ENCODE measurements at regions not wholly inside any gene's neighbourhood (a gene's known extent, or its start where the extent isn't known, plus 50 kb on each side); places are given as distances from the start of the nearest gene placed in this dataset.

DNA sequence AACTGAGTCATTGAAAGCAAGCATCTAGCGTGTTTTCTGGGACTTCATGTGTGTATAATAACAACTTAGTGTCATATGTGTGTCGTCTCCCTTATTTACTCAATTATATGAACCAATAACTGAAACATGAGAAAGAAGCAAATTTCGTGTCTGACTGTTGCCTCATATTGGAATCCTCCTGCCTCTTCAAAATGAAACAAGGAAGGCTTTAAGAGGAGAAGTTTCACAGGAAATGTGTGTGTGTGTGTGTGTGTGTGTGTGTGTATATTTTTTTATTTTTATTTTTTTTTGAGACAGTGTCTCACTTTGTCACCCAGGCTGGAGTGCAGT lies 145.8 kb upstream of the SFRP2 start:
- DNase-seq (ENCODE audit: extremely low read depth, low read depth), result no peak
- no peak overlapping the region for H3K4me3 ChIP-seq (replicated peaks; ENCODE audit: low read depth, low read length)
- TF ChIP-seq, protein P1, sequence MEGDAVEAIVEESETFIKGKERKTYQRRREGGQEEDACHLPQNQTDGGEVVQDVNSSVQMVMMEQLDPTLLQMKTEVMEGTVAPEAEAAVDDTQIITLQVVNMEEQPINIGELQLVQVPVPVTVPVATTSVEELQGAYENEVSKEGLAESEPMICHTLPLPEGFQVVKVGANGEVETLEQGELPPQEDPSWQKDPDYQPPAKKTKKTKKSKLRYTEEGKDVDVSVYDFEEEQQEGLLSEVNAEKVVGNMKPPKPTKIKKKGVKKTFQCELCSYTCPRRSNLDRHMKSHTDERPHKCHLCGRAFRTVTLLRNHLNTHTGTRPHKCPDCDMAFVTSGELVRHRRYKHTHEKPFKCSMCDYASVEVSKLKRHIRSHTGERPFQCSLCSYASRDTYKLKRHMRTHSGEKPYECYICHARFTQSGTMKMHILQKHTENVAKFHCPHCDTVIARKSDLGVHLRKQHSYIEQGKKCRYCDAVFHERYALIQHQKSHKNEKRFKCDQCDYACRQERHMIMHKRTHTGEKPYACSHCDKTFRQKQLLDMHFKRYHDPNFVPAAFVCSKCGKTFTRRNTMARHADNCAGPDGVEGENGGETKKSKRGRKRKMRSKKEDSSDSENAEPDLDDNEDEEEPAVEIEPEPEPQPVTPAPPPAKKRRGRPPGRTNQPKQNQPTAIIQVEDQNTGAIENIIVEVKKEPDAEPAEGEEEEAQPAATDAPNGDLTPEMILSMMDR (IDR thresholded peaks at IDR 0.05; ENCODE audit: low read depth, low read length, missing control alignments), result no peak

DNA sequence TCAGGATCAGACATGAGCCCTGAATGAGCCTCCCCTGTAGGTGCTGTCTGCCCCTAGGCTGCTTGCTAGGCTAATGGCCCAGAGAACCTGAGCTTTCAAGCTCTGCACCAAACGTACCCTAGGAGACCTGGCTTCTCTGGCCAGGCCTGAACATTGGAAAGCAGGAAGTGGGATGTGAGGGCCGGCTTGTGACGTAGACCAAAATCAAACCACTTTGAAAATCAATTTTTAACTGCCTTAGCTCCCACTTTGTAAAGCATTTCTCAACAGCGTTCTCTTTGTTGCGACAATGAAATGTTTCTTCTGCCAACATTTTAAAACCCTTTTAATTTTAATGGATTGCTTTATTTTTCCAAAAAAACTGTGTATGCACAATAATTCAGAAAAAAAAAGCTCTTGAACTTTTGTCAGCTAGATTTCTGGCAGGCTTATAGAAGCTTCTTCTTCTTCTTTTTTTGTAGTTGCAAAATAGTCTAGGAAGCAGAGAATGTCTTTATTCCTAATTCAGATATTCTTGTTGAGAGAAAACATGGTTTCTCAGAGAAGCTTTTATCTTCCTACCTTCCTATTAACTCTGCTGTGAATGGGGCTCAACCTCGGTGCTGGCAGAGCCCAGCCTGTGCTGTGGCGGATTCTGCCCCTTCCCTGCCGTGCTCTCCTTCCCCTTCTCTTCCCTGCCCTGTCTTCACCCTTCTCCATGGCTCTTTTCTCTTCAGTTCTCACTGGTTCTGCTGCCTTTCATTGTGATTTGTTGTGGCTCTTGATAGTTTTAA lies 145.2 kb upstream of the SFRP2 start:
- no peak overlapping the region for H3K4me3 ChIP-seq (replicated peaks; ENCODE audit: low read depth, low read length)
- TF ChIP-seq, protein P1 (IDR thresholded peaks at IDR 0.05; ENCODE audit: low read depth, low read length, missing control alignments), result no peak
- no peak for DNase-seq (ENCODE audit: extremely low read depth, low read depth)

DNA sequence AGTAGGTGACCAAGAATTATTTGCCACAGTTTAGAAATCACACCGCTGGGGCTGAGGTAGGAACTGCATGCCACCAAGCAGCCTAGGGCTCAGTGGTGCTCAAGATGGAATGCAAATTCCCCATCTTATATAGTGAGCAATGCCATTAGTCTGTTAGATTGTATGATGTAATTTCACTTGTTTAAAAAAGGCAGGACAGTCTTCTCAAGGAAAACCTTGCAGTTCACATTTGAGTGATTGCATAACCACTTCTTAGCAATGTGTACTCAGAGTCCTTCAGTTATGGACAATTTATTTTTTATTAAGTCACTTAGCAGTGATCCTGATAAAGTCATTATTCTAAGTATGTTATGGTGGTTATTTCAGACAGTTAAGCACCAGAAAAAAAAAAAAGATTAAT lies 142.9 kb upstream of the SFRP2 start:
- TF ChIP-seq, protein P1 (IDR thresholded peaks at IDR 0.05; ENCODE audit: low read depth, low read length, missing control alignments), result no peak
- DNase-seq (ENCODE audit: extremely low read depth, low read depth), result no peak
- H3K4me3 ChIP-seq (replicated peaks; ENCODE audit: low read depth, low read length), result no peak overlapping the region

DNA sequence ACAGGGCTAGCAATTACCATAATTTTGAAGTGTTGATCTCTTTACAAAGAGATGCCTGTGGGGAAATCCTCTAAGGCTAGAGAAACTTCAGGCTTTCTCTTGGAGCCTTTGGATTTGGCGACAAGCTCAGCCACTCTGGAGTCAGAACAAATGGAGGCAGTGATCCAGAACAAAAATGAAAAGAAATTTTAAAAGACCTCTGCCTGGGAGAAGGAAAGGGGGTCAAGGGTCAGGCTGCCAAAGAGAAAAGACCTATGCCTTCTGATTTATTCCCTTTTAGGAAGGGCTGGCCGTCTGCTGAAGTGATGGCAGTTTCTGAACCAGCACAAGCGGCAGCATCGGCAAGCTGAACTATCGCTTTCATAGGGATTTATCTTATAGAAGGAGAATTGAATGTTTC lies 140.8 kb upstream of the SFRP2 start:
- TF ChIP-seq, protein P1 (IDR thresholded peaks at IDR 0.05; ENCODE audit: low read depth, low read length, missing control alignments), result no peak
- no peak overlapping the region for H3K4me3 ChIP-seq (replicated peaks; ENCODE audit: low read depth, low read length)
- DNase-seq (ENCODE audit: extremely low read depth, low read depth), result no peak

DNA sequence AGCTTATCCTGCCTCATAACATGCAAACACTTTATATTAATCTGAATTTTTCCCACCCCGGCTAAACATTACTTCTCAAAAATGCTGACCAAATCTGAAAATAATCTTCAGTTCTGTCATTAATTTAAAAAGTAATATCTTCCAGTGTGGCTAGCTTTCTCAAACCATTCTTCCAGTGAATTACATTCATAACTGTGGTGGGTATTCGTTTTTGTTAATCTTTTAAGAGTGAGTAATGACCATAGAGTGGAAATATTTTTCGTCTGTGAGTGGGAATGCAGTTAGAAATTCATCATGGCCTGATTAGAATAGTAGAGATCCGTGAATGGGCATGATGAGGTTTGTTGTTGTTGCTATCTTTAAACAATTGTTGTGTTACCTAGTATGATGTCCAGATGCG lies 138.6 kb upstream of the SFRP2 start:
- H3K4me3 ChIP-seq (replicated peaks; ENCODE audit: low read depth, low read length), result no peak overlapping the region
- DNase-seq (ENCODE audit: extremely low read depth, low read depth), result no peak
- TF ChIP-seq, protein P1 (IDR thresholded peaks at IDR 0.05; ENCODE audit: low read depth, low read length, missing control alignments), result no peak

DNA sequence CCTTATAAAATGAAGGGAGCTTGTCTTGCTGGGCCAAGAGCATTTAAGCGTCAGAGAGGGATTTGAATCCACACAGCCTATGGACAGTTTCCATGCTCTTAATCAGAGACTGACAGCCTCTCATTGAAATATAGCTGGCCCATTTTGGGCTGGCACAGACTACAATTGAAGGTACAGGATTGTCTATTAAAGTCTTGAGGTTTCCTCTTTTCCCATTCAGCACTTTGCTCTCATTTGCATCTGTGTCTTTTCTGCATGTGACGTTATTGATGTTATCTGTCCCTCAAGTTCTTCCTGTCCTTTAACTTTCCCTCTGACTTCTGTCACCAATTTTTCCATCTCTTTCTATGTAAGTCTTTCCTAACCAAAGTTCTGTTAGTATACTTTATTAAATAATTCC lies 133.3 kb upstream of the SFRP2 start:
- TF ChIP-seq, protein P1 (IDR thresholded peaks at IDR 0.05; ENCODE audit: low read depth, low read length, missing control alignments), result no peak
- no peak overlapping the region for H3K4me3 ChIP-seq (replicated peaks; ENCODE audit: low read depth, low read length)
- DNase-seq (ENCODE audit: extremely low read depth, low read depth), result no peak

DNA sequence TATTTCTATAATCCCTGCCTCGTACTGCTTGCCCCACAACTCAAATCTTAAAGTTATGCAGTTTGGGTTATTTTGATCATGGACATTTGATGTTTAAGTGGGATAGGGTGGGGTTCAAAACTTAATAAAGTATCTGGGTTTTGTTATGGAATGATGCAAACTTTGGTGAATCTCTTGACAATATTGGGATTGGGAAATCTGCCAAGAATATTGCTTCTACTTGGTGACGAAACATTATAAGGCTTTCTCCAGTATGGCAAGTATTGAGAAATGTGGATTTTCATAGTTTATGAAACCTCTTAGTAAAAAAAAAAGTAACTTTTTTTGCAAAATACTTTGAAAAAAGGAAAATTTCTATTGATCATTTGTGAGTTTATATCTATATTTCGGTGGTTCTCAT lies 130.8 kb upstream of the SFRP2 start:
- H3K4me3 ChIP-seq (replicated peaks; ENCODE audit: low read depth, low read length), result no peak overlapping the region
- no peak for DNase-seq (ENCODE audit: extremely low read depth, low read depth)
- TF ChIP-seq, protein P1 (IDR thresholded peaks at IDR 0.05; ENCODE audit: low read depth, low read length, missing control alignments), result no peak

All from HFF-Myc (cell line).